Astrocyte (in vitro differentiated cells and primary cell): ENCODE measurements at regions not wholly inside any gene's neighbourhood (a gene's known extent, or its start where the extent isn't known, plus 50 kb on each side); places are given as distances from the start of the nearest gene placed in this dataset.
"Not testable (repeated sequence)": the region's sequence is repeated elsewhere in the genome, so short reads cannot be mapped to it uniquely, and the experiment has no call there.

ENCODE experiments used
- DNase-seq: peaks from one replicate; pipeline ENCODE4 v3.0.0-alpha.2; 2010; ENCODE audit warnings: low read depth
- FAIRE-seq: peaks from 2 replicates; lab custom pipeline; 2011; peaks lifted over from hg19 to GRCh38; lab: Jason Lieb, UNC
- H2AFZ ChIP-seq: 2 replicates; pipeline ENCODE4 v1.6.0; 2012; ENCODE audit warnings: low read depth, low read length, inconsistent platforms
- H3K27ac ChIP-seq: 2 replicates; pipeline ENCODE4 v1.5.1; 2011; ENCODE audit warnings: low read depth, low read length, inconsistent platforms
- H3K27me3 ChIP-seq: 2 replicates; pipeline ENCODE4 v1.6.0; 2011; ENCODE audit warnings: low read length, inconsistent platforms; ENCODE audit not compliant: insufficient read depth
- H3K36me3 ChIP-seq: 2 replicates; pipeline ENCODE4 v1.5.1; 2011; ENCODE audit warnings: low read length, inconsistent platforms; ENCODE audit not compliant: insufficient read depth
- H3K4me1 ChIP-seq: 2 replicates; pipeline ENCODE4 v1.5.1; 2011; ENCODE audit warnings: low read length, inconsistent platforms; ENCODE audit not compliant: insufficient read depth
- H3K4me2 ChIP-seq: 2 replicates; pipeline ENCODE4 v1.6.0; 2012; ENCODE audit warnings: low read length, inconsistent platforms
- H3K4me3 ChIP-seq: 2 replicates; pipeline ENCODE4 v1.5.1; 2011; ENCODE audit warnings: low read depth, mild to moderate bottlenecking, low read length, inconsistent platforms; ENCODE audit not compliant: insufficient read depth
- H3K79me2 ChIP-seq: 2 replicates; pipeline ENCODE4 v1.6.0; 2012; ENCODE audit warnings: mild to moderate bottlenecking, low read length, inconsistent platforms; ENCODE audit not compliant: insufficient read depth
- H3K9ac ChIP-seq: 2 replicates; pipeline ENCODE4 v1.6.0; 2012; ENCODE audit warnings: mild to moderate bottlenecking, low read length, inconsistent platforms
- H3K9me3 ChIP-seq: 2 replicates; pipeline ENCODE4 v1.5.1; 2012; ENCODE audit warnings: low read depth, mild to moderate bottlenecking, low read length, inconsistent platforms; ENCODE audit not compliant: insufficient read depth
- H4K20me1 ChIP-seq: 2 replicates; pipeline ENCODE4 v1.6.0; 2012; ENCODE audit warnings: low read length, inconsistent platforms; ENCODE audit not compliant: insufficient read depth
- H3K27ac Mint-ChIP-seq: one replicate; pipeline ENCODE4 v1.8.0; 2021; ENCODE audit warnings: mild to moderate bottlenecking, mixed read lengths; ENCODE audit not compliant: unreplicated experiment
- H3K27me3 Mint-ChIP-seq: one replicate; pipeline ENCODE4 v1.8.0; 2021; ENCODE audit warnings: low read depth, mixed read lengths; ENCODE audit not compliant: unreplicated experiment
- H3K36me3 Mint-ChIP-seq: one replicate; pipeline ENCODE4 v1.8.0; 2021; ENCODE audit warnings: low read depth, mixed read lengths; ENCODE audit not compliant: unreplicated experiment
- H3K4me1 Mint-ChIP-seq: one replicate; pipeline ENCODE4 v1.8.0; 2021; ENCODE audit warnings: low read depth, mixed read lengths; ENCODE audit not compliant: unreplicated experiment
- H3K4me3 Mint-ChIP-seq: one replicate; pipeline ENCODE4 v1.8.0; 2021; ENCODE audit warnings: mild to moderate bottlenecking, moderate library complexity, mixed read lengths; ENCODE audit not compliant: unreplicated experiment
- H3K9me3 Mint-ChIP-seq: one replicate; pipeline ENCODE4 v1.8.0; 2021; ENCODE audit warnings: mild to moderate bottlenecking, mixed read lengths; ENCODE audit not compliant: unreplicated experiment
- CTCF ChIP-seq: IDR thresholded peaks from 2 replicates; pipeline ENCODE4 v1.5.1; 2011; ENCODE audit warnings: low read depth, mild to moderate bottlenecking, inconsistent platforms, low read length, moderate library complexity; ENCODE audit not compliant: insufficient read depth
- EZH2 ChIP-seq: IDR thresholded peaks from 2 replicates; pipeline ENCODE4 v1.6.1; 2012; ENCODE audit warnings: mild to moderate bottlenecking, low read length, inconsistent platforms; ENCODE audit not compliant: insufficient read depth

- Mint-ChIP-seq H3K4me1 (no peaks in the 10 kb centered on the region), H3K27ac (no peak overlapping the region), H3K9me3 (no peaks in the 10 kb centered on the region), H3K36me3 (no peaks in the 10 kb centered on the region), H3K27me3 (peaks cover 54% of the 10 kb centered on the region), H3K4me3 (no peak overlapping the region)
- Histone ChIP-seq H3K4me1 (no peaks in the 10 kb centered on the region), H3K36me3 (no peaks in the 10 kb centered on the region), H3K27me3 (peaks cover 7% of the 10 kb centered on the region), H3K4me2 (no peak overlapping the region), H4K20me1 (no peaks in the 10 kb centered on the region), H3K9ac (no peak overlapping the region), H3K79me2 (no peaks in the 10 kb centered on the region), H3K4me3 (no peak overlapping the region), H3K27ac (no peak overlapping the region), H2AFZ (no peak overlapping the region), H3K9me3 (no peaks in the 10 kb centered on the region)
- FAIRE-seq (no peak), DNase-seq (no peak)
- TF ChIP-seq CTCF = no peak
- TF ChIP-seq EZH2 = no peak
Measured at GRCh38 chr1:861714-862113, 62.0 kb upstream of the SAMD11 start.

GRCh38 chr1:862601-863000 is 61.1 kb upstream of the SAMD11 start:
- not testable (repeated sequence) for FAIRE-seq, H3K4me2 ChIP-seq, H4K20me1 ChIP-seq, H3K4me1 Mint-ChIP-seq, H3K27me3 ChIP-seq, H3K36me3 Mint-ChIP-seq, H3K9me3 Mint-ChIP-seq, H3K79me2 ChIP-seq, DNase-seq, H3K4me3 ChIP-seq, H3K27ac Mint-ChIP-seq, H3K9me3 ChIP-seq, H3K4me3 Mint-ChIP-seq, H3K27ac ChIP-seq, H2AFZ ChIP-seq, H3K36me3 ChIP-seq, H3K4me1 ChIP-seq, H3K9ac ChIP-seq
- H3K27me3 Mint-ChIP-seq = peaks cover 62% of the 10 kb centered on the region

GRCh38 chr1:865633-866032 is 58.1 kb upstream of the SAMD11 start:
- not testable (repeated sequence) for H3K4me2 ChIP-seq, H3K4me3 ChIP-seq, H2AFZ ChIP-seq, H3K36me3 Mint-ChIP-seq, DNase-seq, H3K4me3 Mint-ChIP-seq, H3K27ac Mint-ChIP-seq, FAIRE-seq, H3K79me2 ChIP-seq, H3K4me1 ChIP-seq, H3K9me3 ChIP-seq, H3K9me3 Mint-ChIP-seq, H3K4me1 Mint-ChIP-seq, H4K20me1 ChIP-seq, H3K27ac ChIP-seq, H3K9ac ChIP-seq, H3K36me3 ChIP-seq
- peaks cover 70% of the 10 kb centered on the region for H3K27me3 Mint-ChIP-seq
- H3K27me3 ChIP-seq = peaks cover 11% of the 10 kb centered on the region

GRCh38 chr1:866095-866494 is 57.6 kb upstream of the SAMD11 start:
- Mint-ChIP-seq H3K4me3 (no peak overlapping the region), H3K27ac (no peak overlapping the region), H3K36me3 (no peaks in the 10 kb centered on the region), H3K27me3 (peaks cover 68% of the 10 kb centered on the region), H3K9me3 (no peaks in the 10 kb centered on the region), H3K4me1 (peaks cover 9% of the 10 kb centered on the region)
- Histone ChIP-seq H3K4me2 (no peak overlapping the region), H3K4me1 (peaks cover 3% of the 10 kb centered on the region), H3K79me2 (no peaks in the 10 kb centered on the region), H4K20me1 (no peaks in the 10 kb centered on the region), H3K27me3 (peaks cover 11% of the 10 kb centered on the region), H3K9ac (no peak overlapping the region), H2AFZ (no peak overlapping the region), H3K27ac (no peak overlapping the region), H3K4me3 (no peak overlapping the region), H3K9me3 (no peaks in the 10 kb centered on the region), H3K36me3 (no peaks in the 10 kb centered on the region)
- TF ChIP-seq CTCF = no peak
- no peak for TF ChIP-seq EZH2
- DNase-seq (no peak), FAIRE-seq (no peak)

- not testable (repeated sequence) for H3K79me2 ChIP-seq, DNase-seq, H3K4me3 Mint-ChIP-seq, H3K27ac ChIP-seq, H3K9ac ChIP-seq, H3K36me3 Mint-ChIP-seq, H3K4me3 ChIP-seq, H3K4me1 ChIP-seq, H3K4me1 Mint-ChIP-seq, H3K9me3 ChIP-seq, FAIRE-seq, H3K9me3 Mint-ChIP-seq, H3K36me3 ChIP-seq, H3K4me2 ChIP-seq, H3K27ac Mint-ChIP-seq, H2AFZ ChIP-seq, H4K20me1 ChIP-seq
- peaks cover 67% of the 10 kb centered on the region for H3K27me3 Mint-ChIP-seq
- H3K27me3 ChIP-seq = peaks cover 14% of the 10 kb centered on the region
Measured at GRCh38 chr1:866631-867299, 57.0 kb upstream of the SAMD11 start.
